Natural killer cell (primary cell): ENCODE measurements at regions not wholly inside any gene's neighbourhood (a gene's known extent, or its start where the extent isn't known, plus 50 kb on each side); places are given as distances from the start of the nearest gene placed in this dataset.

Experiments used
- ATAC-seq, 3 donors: fragments of 150-1000 bp in 2 of 3; fragments of 200-7000 bp in 1 of 3; cut with Tn5 transposase; 1 replicate in 1 of 3; 2 replicates in 2 of 3; pipeline ENCODE4 v1.10.0; 2021; ENCODE audit warnings: mild to moderate bottlenecking in 2 of 3, moderate library complexity in 2 of 3
- DNase-seq, 2 donors: peaks; one replicate each; pipeline versions ENCODE4 v3.0.0 to v3.0.0-alpha.2; 2013 to 2021; ENCODE audit warnings: mixed read lengths in 1 of 2
- H3K27ac ChIP-seq: one replicate; pipeline ENCODE4 v1.5.1; 2013; ENCODE audit warnings: mild to moderate bottlenecking, low read length
- H3K27me3 ChIP-seq: one replicate; pipeline ENCODE4 v1.6.1; 2013; ENCODE audit warnings: low read length; ENCODE audit not compliant: control insufficient read depth, insufficient read depth
- H3K36me3 ChIP-seq: one replicate; pipeline ENCODE4 v1.6.1; 2013; ENCODE audit warnings: low read length; ENCODE audit not compliant: control insufficient read depth, insufficient read depth
- H3K4me1 ChIP-seq: one replicate; pipeline ENCODE4 v1.6.1; 2013; ENCODE audit warnings: low read length; ENCODE audit not compliant: control insufficient read depth, insufficient read depth
- H3K4me3 ChIP-seq: one replicate; pipeline ENCODE4 v1.5.1; 2013; ENCODE audit warnings: low read length
- H3K9me3 ChIP-seq: one replicate; pipeline ENCODE4 v1.6.1; 2013; ENCODE audit warnings: low read length; ENCODE audit not compliant: control insufficient read depth, insufficient read depth
- H3K27ac Mint-ChIP-seq, 2 donors: one replicate each; pipeline ENCODE4 v1.8.0; 2022; ENCODE audit warnings: mild to moderate bottlenecking in 2 of 2, mixed read lengths in 2 of 2, moderate library complexity in 1 of 2
- H3K27me3 Mint-ChIP-seq, 2 donors: one replicate each; pipeline ENCODE4 v1.8.0; 2022; ENCODE audit warnings: low read depth in 2 of 2, mixed read lengths in 2 of 2
- H3K36me3 Mint-ChIP-seq: one replicate; pipeline ENCODE4 v1.8.0; 2022; ENCODE audit warnings: mixed read lengths
- H3K4me1 Mint-ChIP-seq, 2 donors: one replicate each; pipeline ENCODE4 v1.8.0; 2022; ENCODE audit warnings: mixed read lengths in 2 of 2
- H3K4me3 Mint-ChIP-seq: one replicate; pipeline ENCODE4 v1.8.0; 2022; ENCODE audit warnings: mild to moderate bottlenecking, moderate library complexity, mixed read lengths
- H3K9me3 Mint-ChIP-seq, 2 donors: one replicate each; pipeline ENCODE4 v1.8.0; 2022; ENCODE audit warnings: mixed read lengths in 2 of 2
- WGBS: methylation state at CpG from one replicate; pipeline ENCODE4 v1.1.7; 2013; ENCODE audit warnings: missing lambda C conversion rate; ENCODE audit not compliant: insufficient coverage; 5-methylcytosine and 5-hydroxymethylcytosine counted together
- intact Hi-C: fragments of 100-400 bp; cut with micrococcal nuclease; formaldehyde crosslinking; loops from one replicate; pipeline ENCODE4 v1.14.2; 2022
- TF ChIP-seq, protein P1 (sequence below): fragments of 200-600 bp; IDR thresholded peaks from one replicate; pipeline ENCODE4 v1.8.0; 2022; ENCODE audit warnings: antibody characterized with exemption

DNA sequence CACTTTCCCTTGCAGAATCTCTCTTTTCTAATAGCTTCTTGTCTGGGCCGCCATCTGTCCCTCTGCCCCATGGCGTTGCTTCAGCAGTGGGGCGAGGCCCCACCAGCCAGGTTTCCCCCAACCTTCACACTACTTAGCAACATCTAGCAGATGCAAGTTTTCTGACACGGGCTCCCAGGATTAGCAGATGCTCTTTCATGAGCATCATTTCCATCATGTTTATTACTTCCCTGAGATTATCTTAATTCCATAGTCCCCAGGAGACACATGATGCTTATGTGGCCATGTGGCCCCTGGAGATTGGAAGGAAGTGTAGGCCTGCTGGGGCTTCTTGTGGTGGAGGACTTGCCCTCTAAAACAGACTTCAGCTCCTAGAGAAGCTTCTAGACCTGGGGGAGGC lies 102.0 kb upstream of the MYL2 start:
- Histone ChIP-seq H3K36me3 (no peaks in the 10 kb centered on the region), H3K27ac (no peak overlapping the region), H3K4me1 (no peaks in the 10 kb centered on the region), H3K27me3 (no peaks in the 10 kb centered on the region), H3K9me3 (no peaks in the 10 kb centered on the region), H3K4me3 (no peak overlapping the region)
- intact Hi-C loops = loop anchor here (5.0 kb wide), 1 partner anchor 290 kb away; no protein-coding TSS in a partner anchor
- Mint-ChIP-seq H3K27ac (no peak overlapping the region), H3K36me3 (no peaks in the 10 kb centered on the region), H3K4me3 (no peak overlapping the region), H3K9me3 (no peaks in the 10 kb centered on the region), H3K4me1 (no peaks in the 10 kb centered on the region), H3K27me3 (peaks cover 21 to 34% of the 10 kb centered on the region in 2 donors)
- TF ChIP-seq, protein P1, sequence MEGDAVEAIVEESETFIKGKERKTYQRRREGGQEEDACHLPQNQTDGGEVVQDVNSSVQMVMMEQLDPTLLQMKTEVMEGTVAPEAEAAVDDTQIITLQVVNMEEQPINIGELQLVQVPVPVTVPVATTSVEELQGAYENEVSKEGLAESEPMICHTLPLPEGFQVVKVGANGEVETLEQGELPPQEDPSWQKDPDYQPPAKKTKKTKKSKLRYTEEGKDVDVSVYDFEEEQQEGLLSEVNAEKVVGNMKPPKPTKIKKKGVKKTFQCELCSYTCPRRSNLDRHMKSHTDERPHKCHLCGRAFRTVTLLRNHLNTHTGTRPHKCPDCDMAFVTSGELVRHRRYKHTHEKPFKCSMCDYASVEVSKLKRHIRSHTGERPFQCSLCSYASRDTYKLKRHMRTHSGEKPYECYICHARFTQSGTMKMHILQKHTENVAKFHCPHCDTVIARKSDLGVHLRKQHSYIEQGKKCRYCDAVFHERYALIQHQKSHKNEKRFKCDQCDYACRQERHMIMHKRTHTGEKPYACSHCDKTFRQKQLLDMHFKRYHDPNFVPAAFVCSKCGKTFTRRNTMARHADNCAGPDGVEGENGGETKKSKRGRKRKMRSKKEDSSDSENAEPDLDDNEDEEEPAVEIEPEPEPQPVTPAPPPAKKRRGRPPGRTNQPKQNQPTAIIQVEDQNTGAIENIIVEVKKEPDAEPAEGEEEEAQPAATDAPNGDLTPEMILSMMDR = no peak
- 90% methylated on average over 4 of the region's 4 CpGs for WGBS
- DNase-seq (no peak), ATAC-seq (no peak)

DNA sequence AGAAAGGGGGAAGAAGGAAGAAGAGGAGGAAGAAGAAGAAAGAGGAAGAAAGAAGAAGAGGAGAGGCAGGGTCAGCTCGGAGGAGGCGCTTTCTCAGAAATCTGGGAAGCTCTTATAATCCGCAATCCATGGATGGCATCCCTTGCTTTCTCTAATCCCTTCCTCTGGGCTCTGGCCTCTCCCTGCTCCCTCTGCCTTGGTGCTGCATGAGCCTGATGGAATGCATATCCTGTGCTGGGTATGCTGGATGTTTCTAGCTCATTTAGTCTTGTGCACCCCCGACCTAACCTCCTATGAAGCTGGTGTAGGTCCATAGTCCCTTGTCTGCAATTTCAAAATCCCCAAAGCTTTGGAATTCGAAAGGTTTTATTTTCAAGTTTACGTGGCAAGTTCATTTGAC lies 94.2 kb upstream of the MYL2 start:
- H3K4me3 Mint-ChIP-seq = no peak overlapping the region
- H3K36me3 ChIP-seq = no peaks in the 10 kb centered on the region
- H3K27ac Mint-ChIP-seq = no peak overlapping the region
- no peaks in the 10 kb centered on the region for H3K27me3 ChIP-seq
- H3K36me3 Mint-ChIP-seq = no peaks in the 10 kb centered on the region
- H3K4me1 Mint-ChIP-seq = no peaks in the 10 kb centered on the region
- DNase-seq = no peak
- no peaks in the 10 kb centered on the region for H3K9me3 ChIP-seq
- no peaks in the 10 kb centered on the region for H3K4me1 ChIP-seq
- H3K9me3 Mint-ChIP-seq = peaks cover 0 to 2% of the 10 kb centered on the region in 2 donors
- no peak overlapping the region for H3K27ac ChIP-seq
- intact Hi-C loops = no loop called here
- TF ChIP-seq, protein P1 = no peak
- ATAC-seq = no peak
- H3K27me3 Mint-ChIP-seq = peaks cover 22 to 23% of the 10 kb centered on the region in 2 donors
- 75% methylated on average over 5 of the region's 6 CpGs for WGBS
- no peak overlapping the region for H3K4me3 ChIP-seq

DNA sequence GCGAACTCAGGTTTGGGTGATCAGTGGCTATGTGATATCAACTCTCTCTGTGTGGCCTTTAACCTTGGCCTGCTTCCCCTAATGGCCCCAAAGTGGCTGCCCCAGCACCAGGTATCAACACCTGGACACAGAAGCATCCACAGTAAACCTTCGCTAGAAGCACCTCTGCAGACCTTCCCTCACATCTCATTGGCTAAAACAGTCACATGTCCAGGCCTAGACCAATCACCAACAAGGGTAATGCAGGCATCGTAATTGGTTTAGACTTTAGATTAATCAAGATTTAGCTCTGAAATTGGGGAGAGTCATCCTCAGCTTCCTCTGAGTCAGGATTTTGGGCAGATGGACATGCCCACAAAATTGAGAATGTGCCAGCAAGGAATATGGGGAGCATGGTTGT lies 92.5 kb upstream of the MYL2 start:
- ATAC-seq (no peak), DNase-seq (no peak)
- no peak overlapping the region for H3K4me3 Mint-ChIP-seq
- Histone ChIP-seq H3K36me3 (no peaks in the 10 kb centered on the region), H3K4me3 (no peak overlapping the region), H3K27ac (no peak overlapping the region), H3K9me3 (no peaks in the 10 kb centered on the region), H3K27me3 (no peaks in the 10 kb centered on the region), H3K4me1 (no peaks in the 10 kb centered on the region)
- H3K4me1 Mint-ChIP-seq = no peaks in the 10 kb centered on the region
- peaks cover 0 to 2% of the 10 kb centered on the region in 2 donors for H3K9me3 Mint-ChIP-seq
- no peaks in the 10 kb centered on the region for H3K36me3 Mint-ChIP-seq
- TF ChIP-seq, protein P1 = no peak
- no peak overlapping the region for H3K27ac Mint-ChIP-seq
- intact Hi-C loops = no loop called here
- H3K27me3 Mint-ChIP-seq = peaks cover 21 to 23% of the 10 kb centered on the region in 2 donors
- WGBS = 95% methylated on average over 3 of the region's 3 CpGs

DNA sequence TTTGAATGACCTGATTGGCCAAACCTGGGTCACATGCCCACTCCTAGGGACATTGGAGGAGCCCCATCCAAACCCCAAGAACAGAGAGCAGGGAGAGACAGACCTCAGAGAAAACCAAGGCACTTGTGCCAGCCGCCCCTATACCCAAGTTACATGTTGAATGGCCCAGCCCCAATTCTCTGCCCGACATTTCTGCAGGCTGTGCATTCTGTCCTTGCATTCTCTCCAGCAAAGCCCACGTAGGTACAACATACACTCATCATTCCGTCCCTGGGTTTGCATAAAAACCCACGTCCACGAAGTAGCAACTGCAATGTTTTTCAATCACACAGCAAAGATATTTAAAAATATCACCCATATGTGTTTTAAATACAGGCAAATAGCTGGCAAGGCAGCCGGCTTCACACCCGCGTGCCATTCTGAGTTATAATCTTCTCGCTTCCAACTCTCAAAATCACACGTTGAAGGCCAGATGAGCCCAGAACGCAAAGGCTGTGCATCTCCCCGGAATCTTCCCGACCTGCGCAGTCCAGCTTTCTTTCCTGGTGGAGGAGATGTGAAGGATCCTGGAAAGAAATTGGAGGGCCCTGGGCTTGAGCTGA lies 91.7 kb upstream of the MYL2 start:
- intact Hi-C loops = no loop called here
- WGBS = 93% methylated on average over 15 of the region's 15 CpGs

More for the DNA sequence above, 91.7 kb upstream of the MYL2 start:
- ATAC-seq (no peak), DNase-seq (no peak)
- Mint-ChIP-seq H3K27ac (no peak overlapping the region), H3K4me3 (no peak overlapping the region), H3K36me3 (no peaks in the 10 kb centered on the region), H3K9me3 (peaks cover 0 to 2% of the 10 kb centered on the region in 2 donors), H3K27me3 (peaks cover 25 to 26% of the 10 kb centered on the region in 2 donors), H3K4me1 (no peaks in the 10 kb centered on the region)
- TF ChIP-seq, protein P1 = no peak
- no peak overlapping the region for H3K4me3 ChIP-seq
- no peak overlapping the region for H3K27ac ChIP-seq
- H3K36me3 ChIP-seq = no peaks in the 10 kb centered on the region
- H3K9me3 ChIP-seq = no peaks in the 10 kb centered on the region
- H3K4me1 ChIP-seq = no peaks in the 10 kb centered on the region
- H3K27me3 ChIP-seq = no peaks in the 10 kb centered on the region
